ENCODE measurements at regions not wholly inside any gene's neighbourhood (a gene's known extent, or its start where the extent isn't known, plus 50 kb on each side); places are given as distances from the start of the nearest gene placed in this dataset.

DNA sequence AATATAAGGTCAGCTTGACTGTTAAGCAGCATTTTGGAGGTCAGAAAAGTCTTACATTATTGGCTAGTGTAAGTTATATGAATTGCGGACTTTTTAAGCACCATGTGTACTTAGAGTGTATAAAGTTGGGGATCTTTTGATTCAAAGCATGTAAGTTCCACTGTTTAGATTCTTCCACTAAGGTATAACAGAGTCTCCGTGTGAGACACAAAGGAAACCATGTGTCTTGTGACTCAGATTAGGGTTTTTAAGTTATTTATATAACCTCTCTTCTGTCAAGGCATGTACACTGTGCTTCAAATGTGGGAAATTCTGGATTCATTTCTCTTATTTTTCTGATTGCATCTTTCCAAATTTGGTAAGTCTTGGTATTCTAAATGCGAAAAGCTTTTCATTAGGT lies 143.5 kb upstream of the SOX2 start (continued):
- TF ChIP-seq ZNF791 (tag by site-specific recombination; IDR thresholded peaks at IDR 0.05): no peak
- no peak for TF ChIP-seq ZNF169 (tag by site-specific recombination; IDR thresholded peaks at IDR 0.05)
- TF ChIP-seq ZEB2 (tag by site-specific recombination; IDR thresholded peaks at IDR 0.05): no peak
- TF ChIP-seq ZNF664 (tag by site-specific recombination; IDR thresholded peaks at IDR 0.05): no peak
- TF ChIP-seq WT1 (tag by site-specific recombination; IDR thresholded peaks at IDR 0.05): no peak
- TF ChIP-seq ZNF202 (tag by site-specific recombination; IDR thresholded peaks at IDR 0.05; ENCODE audit: borderline replicate concordance): no peak
- TF ChIP-seq ZBTB7A (tag by site-specific recombination; IDR thresholded peaks at IDR 0.05; ENCODE audit: low read depth): no peak

DNA sequence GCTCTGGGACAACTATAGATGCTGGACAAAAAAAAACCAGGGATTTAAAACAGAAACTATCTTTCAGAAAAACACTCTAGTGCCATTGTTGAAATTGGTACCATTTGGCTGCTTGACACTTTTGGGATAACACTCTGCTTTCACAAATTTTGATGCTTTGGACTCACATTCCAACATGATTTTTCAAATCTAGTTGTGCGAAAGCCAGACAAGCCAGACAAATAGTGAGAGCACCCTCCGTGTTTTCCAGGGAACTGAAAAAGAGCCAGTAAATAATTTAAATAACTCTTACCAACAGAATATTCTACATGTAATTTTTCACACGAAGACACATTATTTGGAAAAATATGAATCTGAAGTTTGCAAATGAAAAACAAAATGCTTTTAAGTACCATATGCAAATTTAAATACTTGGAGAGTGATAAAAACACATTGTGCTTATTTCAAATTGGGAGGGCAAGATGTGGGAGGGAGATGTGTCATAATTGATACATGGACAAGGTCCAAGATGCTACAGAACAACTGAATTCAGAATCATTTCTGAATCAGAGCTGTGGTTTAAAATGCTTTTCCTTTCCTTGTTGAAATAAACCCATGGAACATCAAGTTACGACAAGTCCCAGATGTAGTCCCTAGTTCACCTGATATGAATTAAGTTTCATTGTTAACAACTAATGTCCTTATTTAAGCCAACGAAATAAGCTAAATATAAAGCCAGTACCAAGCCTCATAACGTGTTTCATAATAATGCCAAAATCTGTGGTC lies 144.2 kb upstream of the SOX2 start:
- Histone ChIP-seq H3K36me3 (ENCODE audit: control insufficient read depth in 2 of 2, insufficient read depth in 1 of 2, low read length in 2 of 2) (no peaks in the 10 kb centered on the region), H3K4me3 (ENCODE audit: low read depth, low read length) (no peak overlapping the region), H3K9me3 (ENCODE audit: control insufficient read depth, insufficient read depth, low read depth, low read length) (no peaks in the 10 kb centered on the region), H3K27ac (ENCODE audit: extremely low read depth, low read depth, low read length) (no peak overlapping the region), H3K4me1 (ENCODE audit: control insufficient read depth, insufficient read depth, low read length) (no peaks in the 10 kb centered on the region)
- ChIA-PET CTCF (interaction anchor here (0.7 kb wide), 1 partner anchor 1053 kb away, joined by 3 read pairs; no protein-coding TSS in a partner anchor), POLR2A (no interaction called here)
- TF ChIP-seq ZNF621 (tag by site-specific recombination; IDR thresholded peaks at IDR 0.05) (no peak), IKZF3 (tag by site-specific recombination; IDR thresholded peaks at IDR 0.05) (no peak), ZNF423 (tag by site-specific recombination; IDR thresholded peaks at IDR 0.05) (no peak), HOXC10 (CRISPR knock-in tag; IDR thresholded peaks at IDR 0.05) (no peak), SP2 (tag by site-specific recombination; IDR thresholded peaks at IDR 0.05) (no peak), ZNF354C (tag by site-specific recombination; IDR thresholded peaks at IDR 0.05; ENCODE audit: borderline replicate concordance, low read depth) (no peak), ZNF391 (tag by site-specific recombination; IDR thresholded peaks at IDR 0.05; ENCODE audit: borderline replicate concordance, low read depth) (no peak), ZNF394 (tag by site-specific recombination; IDR thresholded peaks at IDR 0.05; ENCODE audit: borderline replicate concordance) (no peak), ZNF266 (tag by site-specific recombination; IDR thresholded peaks at IDR 0.05; ENCODE audit: low read depth) (no peak), ZNF596 (tag by site-specific recombination; IDR thresholded peaks at IDR 0.05) (no peak), ZNF146 (tag by site-specific recombination; IDR thresholded peaks at IDR 0.05) (no peak), ZNF24 (tag by site-specific recombination; IDR thresholded peaks at IDR 0.05) (no peak)
- TF ChIP-seq, protein P1, sequence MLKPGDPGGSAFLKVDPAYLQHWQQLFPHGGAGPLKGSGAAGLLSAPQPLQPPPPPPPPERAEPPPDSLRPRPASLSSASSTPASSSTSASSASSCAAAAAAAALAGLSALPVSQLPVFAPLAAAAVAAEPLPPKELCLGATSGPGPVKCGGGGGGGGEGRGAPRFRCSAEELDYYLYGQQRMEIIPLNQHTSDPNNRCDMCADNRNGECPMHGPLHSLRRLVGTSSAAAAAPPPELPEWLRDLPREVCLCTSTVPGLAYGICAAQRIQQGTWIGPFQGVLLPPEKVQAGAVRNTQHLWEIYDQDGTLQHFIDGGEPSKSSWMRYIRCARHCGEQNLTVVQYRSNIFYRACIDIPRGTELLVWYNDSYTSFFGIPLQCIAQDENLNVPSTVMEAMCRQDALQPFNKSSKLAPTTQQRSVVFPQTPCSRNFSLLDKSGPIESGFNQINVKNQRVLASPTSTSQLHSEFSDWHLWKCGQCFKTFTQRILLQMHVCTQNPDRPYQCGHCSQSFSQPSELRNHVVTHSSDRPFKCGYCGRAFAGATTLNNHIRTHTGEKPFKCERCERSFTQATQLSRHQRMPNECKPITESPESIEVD (tag by site-specific recombination; IDR thresholded peaks at IDR 0.05): no peak
- TF ChIP-seq, protein P2, sequence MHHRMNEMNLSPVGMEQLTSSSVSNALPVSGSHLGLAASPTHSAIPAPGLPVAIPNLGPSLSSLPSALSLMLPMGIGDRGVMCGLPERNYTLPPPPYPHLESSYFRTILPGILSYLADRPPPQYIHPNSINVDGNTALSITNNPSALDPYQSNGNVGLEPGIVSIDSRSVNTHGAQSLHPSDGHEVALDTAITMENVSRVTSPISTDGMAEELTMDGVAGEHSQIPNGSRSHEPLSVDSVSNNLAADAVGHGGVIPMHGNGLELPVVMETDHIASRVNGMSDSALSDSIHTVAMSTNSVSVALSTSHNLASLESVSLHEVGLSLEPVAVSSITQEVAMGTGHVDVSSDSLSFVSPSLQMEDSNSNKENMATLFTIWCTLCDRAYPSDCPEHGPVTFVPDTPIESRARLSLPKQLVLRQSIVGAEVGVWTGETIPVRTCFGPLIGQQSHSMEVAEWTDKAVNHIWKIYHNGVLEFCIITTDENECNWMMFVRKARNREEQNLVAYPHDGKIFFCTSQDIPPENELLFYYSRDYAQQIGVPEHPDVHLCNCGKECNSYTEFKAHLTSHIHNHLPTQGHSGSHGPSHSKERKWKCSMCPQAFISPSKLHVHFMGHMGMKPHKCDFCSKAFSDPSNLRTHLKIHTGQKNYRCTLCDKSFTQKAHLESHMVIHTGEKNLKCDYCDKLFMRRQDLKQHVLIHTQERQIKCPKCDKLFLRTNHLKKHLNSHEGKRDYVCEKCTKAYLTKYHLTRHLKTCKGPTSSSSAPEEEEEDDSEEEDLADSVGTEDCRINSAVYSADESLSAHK (tag by site-specific recombination; IDR thresholded peaks at IDR 0.05): no peak
- TF ChIP-seq, protein P3, sequence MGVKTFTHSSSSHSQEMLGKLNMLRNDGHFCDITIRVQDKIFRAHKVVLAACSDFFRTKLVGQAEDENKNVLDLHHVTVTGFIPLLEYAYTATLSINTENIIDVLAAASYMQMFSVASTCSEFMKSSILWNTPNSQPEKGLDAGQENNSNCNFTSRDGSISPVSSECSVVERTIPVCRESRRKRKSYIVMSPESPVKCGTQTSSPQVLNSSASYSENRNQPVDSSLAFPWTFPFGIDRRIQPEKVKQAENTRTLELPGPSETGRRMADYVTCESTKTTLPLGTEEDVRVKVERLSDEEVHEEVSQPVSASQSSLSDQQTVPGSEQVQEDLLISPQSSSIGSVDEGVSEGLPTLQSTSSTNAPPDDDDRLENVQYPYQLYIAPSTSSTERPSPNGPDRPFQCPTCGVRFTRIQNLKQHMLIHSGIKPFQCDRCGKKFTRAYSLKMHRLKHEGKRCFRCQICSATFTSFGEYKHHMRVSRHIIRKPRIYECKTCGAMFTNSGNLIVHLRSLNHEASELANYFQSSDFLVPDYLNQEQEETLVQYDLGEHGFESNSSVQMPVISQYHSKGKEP (tag by site-specific recombination; IDR thresholded peaks at IDR 0.05): no peak
- TF ChIP-seq, protein P4, sequence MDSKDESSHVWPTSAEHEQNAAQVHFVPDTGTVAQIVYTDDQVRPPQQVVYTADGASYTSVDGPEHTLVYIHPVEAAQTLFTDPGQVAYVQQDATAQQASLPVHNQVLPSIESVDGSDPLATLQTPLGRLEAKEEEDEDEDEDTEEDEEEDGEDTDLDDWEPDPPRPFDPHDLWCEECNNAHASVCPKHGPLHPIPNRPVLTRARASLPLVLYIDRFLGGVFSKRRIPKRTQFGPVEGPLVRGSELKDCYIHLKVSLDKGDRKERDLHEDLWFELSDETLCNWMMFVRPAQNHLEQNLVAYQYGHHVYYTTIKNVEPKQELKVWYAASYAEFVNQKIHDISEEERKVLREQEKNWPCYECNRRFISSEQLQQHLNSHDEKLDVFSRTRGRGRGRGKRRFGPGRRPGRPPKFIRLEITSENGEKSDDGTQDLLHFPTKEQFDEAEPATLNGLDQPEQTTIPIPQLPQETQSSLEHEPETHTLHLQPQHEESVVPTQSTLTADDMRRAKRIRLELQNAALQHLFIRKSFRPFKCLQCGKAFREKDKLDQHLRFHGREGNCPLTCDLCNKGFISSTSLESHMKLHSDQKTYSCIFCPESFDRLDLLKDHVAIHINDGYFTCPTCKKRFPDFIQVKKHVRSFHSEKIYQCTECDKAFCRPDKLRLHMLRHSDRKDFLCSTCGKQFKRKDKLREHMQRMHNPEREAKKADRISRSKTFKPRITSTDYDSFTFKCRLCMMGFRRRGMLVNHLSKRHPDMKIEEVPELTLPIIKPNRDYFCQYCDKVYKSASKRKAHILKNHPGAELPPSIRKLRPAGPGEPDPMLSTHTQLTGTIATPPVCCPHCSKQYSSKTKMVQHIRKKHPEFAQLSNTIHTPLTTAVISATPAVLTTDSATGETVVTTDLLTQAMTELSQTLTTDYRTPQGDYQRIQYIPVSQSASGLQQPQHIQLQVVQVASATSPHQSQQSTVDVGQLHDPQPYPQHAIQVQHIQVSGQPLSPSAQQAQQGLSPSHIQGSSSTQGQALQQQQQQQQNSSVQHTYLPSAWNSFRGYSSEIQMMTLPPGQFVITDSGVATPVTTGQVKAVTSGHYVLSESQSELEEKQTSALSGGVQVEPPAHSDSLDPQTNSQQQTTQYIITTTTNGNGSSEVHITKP (tag by site-specific recombination; IDR thresholded peaks at IDR 0.05): no peak

Measured in HEK293 (cell line).